Colonic mucosa (tissue), 4 donors: ENCODE measurements at regions not wholly inside any gene's neighbourhood (a gene's known extent, or its start where the extent isn't known, plus 50 kb on each side); places are given as distances from the start of the nearest gene placed in this dataset.
"Not testable (repeated sequence)": the region's sequence is repeated elsewhere in the genome, so short reads cannot be mapped to it uniquely, and the experiment has no call there.

Experiments
- DNase-seq: peaks from one replicate; pipeline ENCODE4 v3.0.0-alpha.2; 2020
- H3K27ac ChIP-seq: fragments of 200-600 bp; one replicate; pipeline ENCODE4 v1.8.0; 2021
- H3K27me3 ChIP-seq: fragments of 200-600 bp; one replicate; pipeline ENCODE4 v1.8.0; 2021
- H3K36me3 ChIP-seq: fragments of 200-600 bp; one replicate; pipeline ENCODE4 v1.8.0; 2021
- H3K4me1 ChIP-seq: fragments of 200-600 bp; one replicate; pipeline ENCODE4 v1.8.0; 2021; ENCODE audit warnings: mild to moderate bottlenecking
- H3K4me3 ChIP-seq: fragments of 200-600 bp; one replicate; pipeline ENCODE4 v1.8.0; 2021
- H3K9ac ChIP-seq, 2 donors: one replicate each; pipeline ENCODE4 v1.7.0; 2013; ENCODE audit warnings: control low read depth in 2 of 2, low read depth in 2 of 2, low read length in 2 of 2
- H3K9me3 ChIP-seq: fragments of 200-600 bp; one replicate; pipeline ENCODE4 v1.8.0; 2021
- CTCF ChIP-seq: fragments of 200-600 bp; IDR thresholded peaks from one replicate; pipeline ENCODE4 v1.8.0; 2022; ENCODE audit warnings: antibody characterized with exemption, mild to moderate bottlenecking
- intact Hi-C: fragments of 100-400 bp; cut with DNase I; formaldehyde crosslinking; loops from one replicate; pipeline ENCODE4 v1.14.1; 2022
- donor health status: healthy.
- donor health status: DM: no; HTN: no; CAD: no.
- donor health status: DM: no; HTN: no; CAD: no.

GRCh38 chr1:20410503-20410902 is 75.5 kb downstream of the CAMK2N1 start:
- no peak overlapping the region for H3K9ac ChIP-seq
- no peaks in the 10 kb centered on the region for H3K36me3 ChIP-seq
- no peak overlapping the region for H3K27ac ChIP-seq
- no peak for DNase-seq
- H3K27me3 ChIP-seq = peaks cover 6% of the 10 kb centered on the region
- TF ChIP-seq CTCF = no peak
- no peaks in the 10 kb centered on the region for H3K9me3 ChIP-seq
- intact Hi-C loops = no loop called here
- no peak overlapping the region for H3K4me3 ChIP-seq
- H3K4me1 ChIP-seq = no peaks in the 10 kb centered on the region

GRCh38 chr1:20409971-20410370 is 76.0 kb downstream of the CAMK2N1 start:
- no peak for TF ChIP-seq CTCF
- no peak for DNase-seq
- H3K9ac ChIP-seq = no peak overlapping the region
- no peak overlapping the region for H3K4me3 ChIP-seq
- peaks cover 6% of the 10 kb centered on the region for H3K27me3 ChIP-seq
- H3K4me1 ChIP-seq = no peaks in the 10 kb centered on the region
- no peaks in the 10 kb centered on the region for H3K9me3 ChIP-seq
- intact Hi-C loops = no loop called here
- no peak overlapping the region for H3K27ac ChIP-seq
- H3K36me3 ChIP-seq = no peaks in the 10 kb centered on the region

- no peak for DNase-seq
- no peak for TF ChIP-seq CTCF
These were observed 77.0 kb downstream of the CAMK2N1 start for GRCh38 chr1:20409012-20409411.

GRCh38 chr1:20408133-20408650 is 77.8 kb downstream of the CAMK2N1 start:
- H3K9ac ChIP-seq, H3K4me3 ChIP-seq, DNase-seq, H3K27me3 ChIP-seq, H3K9me3 ChIP-seq, H3K27ac ChIP-seq, H3K4me1 ChIP-seq, intact Hi-C loops, H3K36me3 ChIP-seq: not testable (repeated sequence)

More at GRCh38 chr1:20409012-20409411, 77.0 kb downstream of the CAMK2N1 start:
- H3K27me3 ChIP-seq = peaks cover 6% of the 10 kb centered on the region
- no peaks in the 10 kb centered on the region for H3K4me1 ChIP-seq
- no peak overlapping the region for H3K27ac ChIP-seq
- intact Hi-C loops = no loop called here
- H3K36me3 ChIP-seq = no peaks in the 10 kb centered on the region
- no peak overlapping the region for H3K4me3 ChIP-seq
- H3K9me3 ChIP-seq = no peaks in the 10 kb centered on the region
- H3K9ac ChIP-seq = no peak overlapping the region

- Histone ChIP-seq H3K9ac (no peak overlapping the region), H3K9me3 (no peaks in the 10 kb centered on the region), H3K4me1 (no peaks in the 10 kb centered on the region), H3K36me3 (no peaks in the 10 kb centered on the region), H3K4me3 (no peak overlapping the region), H3K27ac (no peak overlapping the region), H3K27me3 (peaks cover 6% of the 10 kb centered on the region)
- intact Hi-C loops = no loop called here
- no peak for TF ChIP-seq CTCF
- DNase-seq = no peak
These were observed 80.0 kb downstream of the CAMK2N1 start for GRCh38 chr1:20405893-20406604.

- Histone ChIP-seq H3K36me3 (no peaks in the 10 kb centered on the region), H3K27me3 (peaks cover 6% of the 10 kb centered on the region), H3K4me1 (no peaks in the 10 kb centered on the region), H3K4me3 (no peak overlapping the region), H3K9me3 (no peaks in the 10 kb centered on the region), H3K9ac (no peak overlapping the region), H3K27ac (no peak overlapping the region)
- DNase-seq = no peak
- intact Hi-C loops = no loop called here
- no peak for TF ChIP-seq CTCF
These were observed 80.8 kb downstream of the CAMK2N1 start for GRCh38 chr1:20405051-20405754.
